GM06990 (cell line): ENCODE measurements at regions not wholly inside any gene's neighbourhood (a gene's known extent, or its start where the extent isn't known, plus 50 kb on each side); places are given as distances from the start of the nearest gene placed in this dataset.

ENCODE experiments used
- DNase-seq: peaks from one replicate; pipeline ENCODE4 v3.0.0-alpha.2; 2011; ENCODE audit not compliant: insufficient read length; ENCODE audit errors: extremely low read depth
- H3K27me3 ChIP-seq: replicated peaks from 2 replicates; pipeline ENCODE4 v1.6.0; 2011; ENCODE audit warnings: low read length; ENCODE audit not compliant: control insufficient read depth, insufficient read depth
- H3K36me3 ChIP-seq: 2 replicates; pipeline ENCODE4 v1.5.1; 2011; ENCODE audit warnings: low read length; ENCODE audit not compliant: control insufficient read depth, insufficient read depth
- H3K4me3 ChIP-seq: replicated peaks from 2 replicates; pipeline ENCODE4 v1.5.1; 2011; ENCODE audit warnings: low read depth, mild to moderate bottlenecking, control low read depth, low read length
- TF ChIP-seq, protein P1 (sequence below): IDR thresholded peaks from 2 replicates; pipeline ENCODE4 v1.5.1; 2011; ENCODE audit warnings: low read length, control low read depth, mild to moderate bottlenecking, inconsistent platforms; ENCODE audit not compliant: insufficient read depth, poor library complexity, severe bottlenecking

DNA sequence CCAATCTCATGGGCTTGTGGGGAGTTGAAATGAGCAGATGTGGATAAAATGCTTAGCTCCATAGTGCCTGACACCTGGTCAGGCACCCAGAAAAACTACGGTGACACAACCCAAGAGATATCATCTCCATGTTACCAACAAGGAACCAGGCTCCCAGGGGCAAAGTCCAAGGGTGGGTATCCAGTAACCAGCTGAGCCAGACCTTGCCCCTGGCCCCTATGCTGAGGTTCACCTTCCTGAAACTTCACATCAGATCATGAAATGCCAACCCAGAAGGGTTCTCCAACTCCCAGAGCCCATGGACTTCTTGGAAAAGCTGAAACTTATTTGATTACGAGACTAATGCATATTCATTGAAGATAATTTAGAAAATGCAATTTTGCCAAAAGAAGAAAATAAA, 141.8 kb upstream of the KCNG1 start:
- Histone ChIP-seq H3K4me3 (no peak overlapping the region), H3K27me3 (no peaks in the 10 kb centered on the region; the same call in 1 of the 2 replicates), H3K36me3 (no peaks in the 10 kb centered on the region)
- TF ChIP-seq, protein P1, sequence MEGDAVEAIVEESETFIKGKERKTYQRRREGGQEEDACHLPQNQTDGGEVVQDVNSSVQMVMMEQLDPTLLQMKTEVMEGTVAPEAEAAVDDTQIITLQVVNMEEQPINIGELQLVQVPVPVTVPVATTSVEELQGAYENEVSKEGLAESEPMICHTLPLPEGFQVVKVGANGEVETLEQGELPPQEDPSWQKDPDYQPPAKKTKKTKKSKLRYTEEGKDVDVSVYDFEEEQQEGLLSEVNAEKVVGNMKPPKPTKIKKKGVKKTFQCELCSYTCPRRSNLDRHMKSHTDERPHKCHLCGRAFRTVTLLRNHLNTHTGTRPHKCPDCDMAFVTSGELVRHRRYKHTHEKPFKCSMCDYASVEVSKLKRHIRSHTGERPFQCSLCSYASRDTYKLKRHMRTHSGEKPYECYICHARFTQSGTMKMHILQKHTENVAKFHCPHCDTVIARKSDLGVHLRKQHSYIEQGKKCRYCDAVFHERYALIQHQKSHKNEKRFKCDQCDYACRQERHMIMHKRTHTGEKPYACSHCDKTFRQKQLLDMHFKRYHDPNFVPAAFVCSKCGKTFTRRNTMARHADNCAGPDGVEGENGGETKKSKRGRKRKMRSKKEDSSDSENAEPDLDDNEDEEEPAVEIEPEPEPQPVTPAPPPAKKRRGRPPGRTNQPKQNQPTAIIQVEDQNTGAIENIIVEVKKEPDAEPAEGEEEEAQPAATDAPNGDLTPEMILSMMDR: no peak
- DNase-seq: no peak

DNA sequence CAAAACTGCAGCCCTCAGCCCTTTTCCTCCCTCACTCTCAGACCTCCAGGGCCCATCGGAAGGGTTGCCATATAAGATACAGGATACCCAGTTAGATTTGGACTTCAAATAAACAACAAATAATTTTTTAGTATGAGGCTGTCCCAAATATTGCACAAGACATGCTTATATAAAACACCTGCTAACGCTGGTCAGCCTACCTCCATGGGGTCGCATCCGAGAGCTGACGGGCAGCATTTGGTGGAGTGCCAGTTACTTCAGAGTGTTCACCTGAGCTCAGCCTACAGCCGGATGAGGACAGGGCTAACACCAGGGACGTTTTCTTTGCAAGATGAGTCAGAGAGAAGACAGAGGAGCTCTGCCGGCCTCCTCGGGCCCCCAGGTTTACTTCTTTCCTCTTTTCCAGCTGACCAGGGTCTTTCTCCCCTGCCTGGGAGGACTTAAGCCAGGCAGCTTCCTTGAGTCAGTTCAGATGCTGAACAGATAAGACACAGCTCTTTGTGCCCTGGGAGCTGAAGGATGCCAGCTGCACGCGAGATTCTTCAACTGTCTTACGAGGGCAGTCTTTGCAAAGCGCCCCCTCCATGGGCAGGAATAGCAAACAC, 141.2 kb upstream of the KCNG1 start:
- TF ChIP-seq, protein P1: no peak
- Histone ChIP-seq H3K36me3 (no peaks in the 10 kb centered on the region), H3K4me3 (no peak overlapping the region), H3K27me3 (no peaks in the 10 kb centered on the region; the same call in 1 of the 2 replicates)
- DNase-seq: no peak

DNA sequence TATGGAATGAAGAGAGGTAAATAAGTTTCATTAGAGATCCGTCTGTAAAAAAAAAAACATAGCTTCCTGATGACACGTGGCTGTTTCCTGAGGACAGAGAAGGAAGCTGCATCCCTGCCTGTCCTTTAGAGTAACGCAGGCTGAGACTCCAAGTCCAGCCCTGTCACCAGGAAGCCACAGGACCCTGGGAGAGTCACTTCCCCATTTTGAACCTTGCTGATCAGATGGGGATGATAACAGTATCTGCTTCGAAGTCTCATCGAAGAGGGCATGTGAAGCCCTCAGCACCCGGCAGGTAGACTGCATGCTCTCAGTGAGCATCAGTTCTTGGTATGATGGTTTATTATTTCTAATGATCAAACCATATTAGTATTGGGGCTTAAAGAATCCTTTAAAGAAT, 139.1 kb upstream of the KCNG1 start:
- TF ChIP-seq, protein P1: no peak
- H3K4me3 ChIP-seq: no peak overlapping the region

DNA sequence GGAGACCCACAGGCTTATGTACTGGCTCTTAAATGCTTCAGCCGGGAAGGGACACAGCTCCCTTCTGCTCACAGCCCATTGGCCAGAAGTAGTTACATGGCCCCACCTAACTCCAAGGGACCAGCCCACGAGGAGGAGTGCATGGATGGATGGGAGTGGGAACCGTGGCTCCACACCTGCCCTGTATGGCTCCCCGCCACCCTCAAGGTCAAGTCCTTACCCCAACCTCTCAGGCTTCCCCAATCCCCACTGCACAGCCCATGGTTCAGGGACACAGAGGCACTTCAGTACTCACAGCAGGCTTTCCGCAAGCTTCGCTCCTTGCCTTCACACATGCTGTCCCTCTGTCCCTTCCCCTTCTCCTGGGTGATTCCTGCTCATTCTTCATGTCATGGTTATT, 137.9 kb upstream of the KCNG1 start:
- Histone ChIP-seq H3K4me3 (no peak overlapping the region), H3K36me3 (no peaks in the 10 kb centered on the region), H3K27me3 (peaks cover 2% of the 10 kb centered on the region)
- DNase-seq: no peak
- TF ChIP-seq, protein P1: no peak

More for the DNA sequence above, 139.1 kb upstream of the KCNG1 start:
- Histone ChIP-seq H3K27me3 (peaks cover under 1% of the 10 kb centered on the region), H3K36me3 (no peaks in the 10 kb centered on the region)
- no peak for DNase-seq

DNA sequence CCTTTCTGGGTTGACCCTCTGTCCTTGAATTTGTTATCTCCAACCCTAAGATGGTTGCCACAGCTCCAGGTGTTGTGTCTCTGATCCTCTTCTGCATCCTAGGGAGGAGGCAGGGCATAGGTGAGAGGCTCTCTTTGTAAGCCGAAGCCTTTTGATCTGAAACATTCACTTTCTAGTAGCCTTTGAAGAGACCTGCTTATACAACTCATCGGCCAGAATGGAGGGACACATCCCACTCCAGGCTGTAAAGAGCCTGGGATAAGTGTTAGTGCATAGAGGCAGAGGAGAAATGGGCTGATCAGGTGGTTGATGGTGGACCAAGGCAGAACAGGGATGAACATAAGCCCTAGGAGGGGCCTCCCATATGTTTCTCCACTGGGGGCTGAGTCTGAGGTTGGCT, 137.1 kb upstream of the KCNG1 start:
- no peak for DNase-seq
- no peaks in the 10 kb centered on the region for H3K36me3 ChIP-seq
- TF ChIP-seq, protein P1: no peak
- peaks cover 2% of the 10 kb centered on the region for H3K27me3 ChIP-seq
- no peak overlapping the region for H3K4me3 ChIP-seq

DNA sequence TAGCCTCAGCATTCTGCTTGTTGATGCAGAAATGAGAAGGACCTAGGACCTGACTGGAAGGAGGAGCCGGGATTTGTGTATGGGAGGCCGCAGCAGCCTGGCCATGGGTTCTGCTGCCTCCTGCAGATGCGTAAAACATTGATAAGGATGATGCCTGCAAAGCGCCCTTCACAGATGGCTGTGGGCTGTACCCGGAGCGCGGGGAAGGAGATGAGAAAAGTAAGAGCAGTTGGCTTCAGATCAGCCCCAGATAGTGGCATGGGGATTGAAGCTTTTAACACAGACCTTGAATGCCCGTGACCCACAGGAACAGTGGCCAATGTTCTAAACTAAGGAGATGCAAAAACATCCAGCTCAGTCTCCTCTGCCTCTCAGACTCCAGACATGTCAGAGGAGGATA, 136.4 kb upstream of the KCNG1 start:
- Histone ChIP-seq H3K27me3 (peaks cover 2% of the 10 kb centered on the region), H3K36me3 (no peaks in the 10 kb centered on the region), H3K4me3 (no peak overlapping the region)
- DNase-seq: no peak
- TF ChIP-seq, protein P1: no peak
